ENCODE measurements at regions not wholly inside any gene's neighbourhood (a gene's known extent, or its start where the extent isn't known, plus 50 kb on each side); places are given as distances from the start of the nearest gene placed in this dataset.

- TF ChIP-seq, protein P1, sequence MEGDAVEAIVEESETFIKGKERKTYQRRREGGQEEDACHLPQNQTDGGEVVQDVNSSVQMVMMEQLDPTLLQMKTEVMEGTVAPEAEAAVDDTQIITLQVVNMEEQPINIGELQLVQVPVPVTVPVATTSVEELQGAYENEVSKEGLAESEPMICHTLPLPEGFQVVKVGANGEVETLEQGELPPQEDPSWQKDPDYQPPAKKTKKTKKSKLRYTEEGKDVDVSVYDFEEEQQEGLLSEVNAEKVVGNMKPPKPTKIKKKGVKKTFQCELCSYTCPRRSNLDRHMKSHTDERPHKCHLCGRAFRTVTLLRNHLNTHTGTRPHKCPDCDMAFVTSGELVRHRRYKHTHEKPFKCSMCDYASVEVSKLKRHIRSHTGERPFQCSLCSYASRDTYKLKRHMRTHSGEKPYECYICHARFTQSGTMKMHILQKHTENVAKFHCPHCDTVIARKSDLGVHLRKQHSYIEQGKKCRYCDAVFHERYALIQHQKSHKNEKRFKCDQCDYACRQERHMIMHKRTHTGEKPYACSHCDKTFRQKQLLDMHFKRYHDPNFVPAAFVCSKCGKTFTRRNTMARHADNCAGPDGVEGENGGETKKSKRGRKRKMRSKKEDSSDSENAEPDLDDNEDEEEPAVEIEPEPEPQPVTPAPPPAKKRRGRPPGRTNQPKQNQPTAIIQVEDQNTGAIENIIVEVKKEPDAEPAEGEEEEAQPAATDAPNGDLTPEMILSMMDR (IDR thresholded peaks at IDR 0.05) = no peak
- TF ChIP-seq POLR2A (IDR thresholded peaks at IDR 0.05) = no peak
These were observed 138.8 kb downstream of the TUSC7 start for GRCh38 chr3:116848248-116848829.
